ENCODE measurements at regions not wholly inside any gene's neighbourhood (a gene's known extent, or its start where the extent isn't known, plus 50 kb on each side); places are given as distances from the start of the nearest gene placed in this dataset.

- TF ChIP-seq CTCF (IDR thresholded peaks at IDR 0.05; ENCODE audit: borderline replicate concordance, extremely low read depth, low read length, poor library complexity, severe bottlenecking) (no peak), EZH2 (IDR thresholded peaks at IDR 0.05; ENCODE audit: borderline replicate concordance, low read depth, low read length, severe bottlenecking) (no peak)
Observed at GRCh38 chr20:4468114-4468513, 218.1 kb upstream of the PRNP start.

Data from DND-41 (cell line).